Posterior cingulate gyrus (tissue), 11 donors: ENCODE measurements at regions not wholly inside any gene's neighbourhood (a gene's known extent, or its start where the extent isn't known, plus 50 kb on each side); places are given as distances from the start of the nearest gene placed in this dataset.

Source experiments
- DNase-seq, 10 donors: peaks; one replicate each; pipeline versions ENCODE4 v3.0.0 to v3.0.0-alpha.2; 2020 to 2021; ENCODE audit warnings: mixed read lengths in 3 of 10
- intact Hi-C: fragments of 100-400 bp; cut with DNase I; formaldehyde crosslinking; loops from one replicate; pipeline ENCODE4 v1.15.1; 2023

GRCh38 chr10:52438119-52438518 lies 124.0 kb downstream of the DKK1 start:
- DNase-seq, result no peak
- intact Hi-C loops, result no loop called here

DNA sequence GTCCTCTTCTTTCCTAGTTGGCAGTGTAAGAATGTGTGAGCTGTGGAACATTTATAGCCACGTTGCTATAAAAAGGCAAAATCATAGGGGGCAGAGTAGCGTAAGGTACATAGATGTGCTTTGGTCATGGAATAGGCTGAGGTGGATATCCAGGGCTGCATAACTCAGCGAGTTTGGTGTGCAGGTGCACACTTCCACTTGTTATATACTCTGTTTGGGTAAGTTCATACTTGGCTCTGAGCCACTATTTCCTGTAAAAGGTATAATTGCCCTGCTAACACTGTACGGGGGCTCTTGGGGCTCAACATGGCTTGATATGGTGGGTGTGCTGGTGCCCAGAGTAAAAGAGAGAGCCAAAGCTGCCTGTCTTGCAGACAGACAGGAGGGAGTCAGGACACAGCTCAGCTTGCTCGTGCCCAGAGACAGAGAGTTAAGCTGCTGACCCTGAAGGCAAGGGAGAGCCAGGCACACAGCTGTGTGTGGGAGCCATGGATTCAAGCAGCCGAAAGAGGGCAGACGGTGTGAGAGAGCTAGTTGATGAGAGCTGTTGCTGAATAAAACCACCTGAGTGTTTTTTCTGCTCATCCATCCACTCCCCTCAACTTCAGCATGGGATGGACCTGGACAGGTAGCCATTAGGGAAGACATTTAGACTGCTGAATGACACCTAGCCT lies 126.7 kb downstream of the DKK1 start:
- intact Hi-C loops, result no loop called here
- no peak for DNase-seq

DNA sequence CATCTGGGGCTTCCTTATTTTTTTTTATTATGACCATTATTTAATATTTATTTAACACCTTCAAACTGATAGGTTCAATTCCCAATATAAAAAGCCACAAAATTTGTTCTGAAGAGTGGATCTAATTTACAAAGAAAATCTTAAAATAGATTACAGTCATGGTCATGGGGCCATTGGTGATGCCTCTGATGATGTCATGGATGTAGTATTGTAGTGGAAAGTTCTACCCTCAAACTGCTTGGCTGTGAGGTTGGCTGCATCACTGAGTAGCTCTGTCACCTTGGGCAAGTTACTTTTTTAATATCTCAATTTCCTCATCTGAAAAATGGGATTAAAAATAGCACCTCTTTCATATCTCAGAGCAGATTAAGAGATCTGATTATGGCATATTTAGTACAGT lies 128.5 kb downstream of the DKK1 start:
- intact Hi-C loops, result no loop called here
- no peak for DNase-seq

DNA sequence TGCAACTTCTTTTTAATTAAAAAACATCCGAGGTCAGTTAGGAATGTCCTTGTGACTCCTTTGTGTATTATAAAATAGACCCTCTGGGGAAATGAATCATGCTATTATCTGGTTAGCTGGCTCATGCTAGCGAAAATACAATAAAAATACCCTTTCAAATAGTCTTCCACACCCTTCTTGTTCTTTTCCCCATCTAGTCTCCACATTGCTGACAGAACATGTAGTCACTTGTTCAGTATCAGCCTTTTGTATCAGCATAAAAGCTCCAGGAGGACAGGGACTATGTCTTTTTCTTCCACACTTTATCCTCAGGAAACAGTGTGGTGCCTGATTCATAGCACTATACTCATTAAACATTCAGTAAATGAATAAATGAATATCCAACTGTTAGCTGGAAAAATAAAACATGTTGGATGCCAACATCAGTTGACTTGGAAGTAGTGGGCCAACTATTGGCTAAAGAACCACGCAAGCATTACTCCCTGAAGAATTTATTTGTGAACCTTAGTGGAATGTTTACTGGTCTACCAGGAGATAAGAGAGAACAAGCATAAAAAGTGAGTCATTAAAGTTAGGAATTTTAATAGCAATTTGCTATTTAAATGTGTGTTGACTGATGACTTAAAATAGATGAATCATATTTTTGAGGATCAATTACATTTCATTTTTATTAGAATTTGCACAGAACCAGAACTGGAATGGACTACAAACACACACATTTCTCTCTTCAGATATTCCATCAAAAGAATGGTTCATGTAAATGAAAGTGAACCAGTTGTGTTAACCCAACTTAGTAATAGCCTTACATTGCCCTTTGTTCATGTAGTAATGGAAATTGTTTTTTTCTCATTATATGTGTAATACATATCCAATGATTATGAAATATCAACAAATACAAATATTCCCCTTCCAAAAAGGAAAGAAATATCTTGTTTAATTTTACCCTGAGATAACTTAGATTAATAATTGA lies 129.6 kb downstream of the DKK1 start:
- intact Hi-C loops, result no loop called here
- DNase-seq, result no peak

- DNase-seq, result no peak
- intact Hi-C loops, result no loop called here
Observed at GRCh38 chr10:52446391-52446790, 132.3 kb downstream of the DKK1 start.

GRCh38 chr10:52447931-52448353 lies 133.9 kb downstream of the DKK1 start:
- no peak for DNase-seq
- intact Hi-C loops, result no loop called here

- DNase-seq, result no peak
- intact Hi-C loops, result no loop called here
Observed at GRCh38 chr10:52450762-52451291, 136.7 kb downstream of the DKK1 start.

DNA sequence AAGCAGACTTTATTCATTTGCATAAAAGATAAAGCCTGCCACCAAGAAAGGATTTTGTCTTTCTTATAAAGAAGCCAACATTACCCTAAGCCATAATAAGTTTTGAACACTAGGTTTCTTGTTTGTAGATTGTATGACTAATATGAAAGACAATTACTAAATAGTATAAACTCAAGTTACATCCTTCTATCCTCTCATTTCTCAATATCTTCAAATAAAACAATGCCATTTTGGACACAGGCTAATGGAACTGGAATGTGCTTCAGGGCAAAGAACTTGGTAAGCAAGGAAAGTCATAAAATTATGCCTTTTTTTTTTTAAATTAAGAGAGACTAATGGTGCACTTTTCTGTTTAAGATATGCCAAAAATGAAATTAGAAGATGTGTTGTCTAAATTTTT lies 137.7 kb downstream of the DKK1 start:
- intact Hi-C loops, result no loop called here
- DNase-seq, result no peak

GRCh38 chr10:52452600-52453493 lies 138.8 kb downstream of the DKK1 start:
- DNase-seq, result no peak
- intact Hi-C loops, result no loop called here

GRCh38 chr10:52453501-52453900 lies 139.4 kb downstream of the DKK1 start:
- no peak for DNase-seq

GRCh38 chr10:52454491-52454890 lies 140.4 kb downstream of the DKK1 start:
- DNase-seq, result no peak
- intact Hi-C loops, result no loop called here

More at GRCh38 chr10:52453501-52453900, 139.4 kb downstream of the DKK1 start:
- intact Hi-C loops, result no loop called here

DNA sequence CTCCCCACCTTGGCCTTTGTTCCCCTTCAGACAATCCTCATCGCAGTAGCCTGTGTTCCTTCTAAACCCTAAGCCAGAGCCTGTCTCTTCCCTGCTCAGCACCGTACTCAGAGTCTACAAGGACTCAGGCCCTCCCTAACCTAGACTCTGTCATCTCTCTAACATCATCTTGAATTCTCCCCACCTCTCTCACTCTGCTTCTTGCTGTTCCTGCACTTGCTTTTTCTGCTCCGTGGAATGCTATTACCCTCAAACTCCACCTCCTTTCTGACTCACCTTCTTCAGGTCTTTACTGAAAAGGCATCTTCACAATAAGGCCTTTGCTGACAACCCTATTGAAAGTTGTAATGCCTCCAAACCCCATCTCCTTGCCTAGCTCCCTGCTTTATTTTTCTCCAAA lies 141.0 kb downstream of the DKK1 start:
- DNase-seq, result no peak
- intact Hi-C loops, result no loop called here

DNA sequence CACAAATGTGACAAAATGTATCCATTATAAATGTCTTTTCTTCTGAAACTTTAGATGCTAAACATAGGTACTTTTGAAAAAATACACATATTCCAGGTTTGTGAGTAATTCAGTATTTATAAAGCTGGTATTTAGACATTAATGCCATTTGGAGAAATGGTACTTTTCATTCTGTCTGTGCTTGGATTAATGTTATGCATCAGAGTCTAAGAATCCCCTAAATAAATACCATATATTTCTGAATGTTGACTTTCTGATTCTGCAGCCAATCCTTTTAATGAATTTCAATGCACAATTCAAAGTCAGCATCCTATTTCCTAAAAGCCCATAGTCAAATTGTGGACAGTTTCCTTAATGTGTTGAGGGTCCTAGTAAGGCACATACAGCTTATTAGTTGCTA lies 145.0 kb downstream of the DKK1 start:
- no peak for DNase-seq
- intact Hi-C loops, result no loop called here

GRCh38 chr10:52463826-52464225 lies 149.7 kb downstream of the DKK1 start:
- no peak for DNase-seq
- intact Hi-C loops, result no loop called here

- DNase-seq, result no peak
- intact Hi-C loops, result no loop called here
Observed at GRCh38 chr10:52464368-52465124, 150.5 kb downstream of the DKK1 start.

- no peak for DNase-seq
- intact Hi-C loops, result no loop called here
Observed at GRCh38 chr10:52465202-52465601, 151.1 kb downstream of the DKK1 start.

DNA sequence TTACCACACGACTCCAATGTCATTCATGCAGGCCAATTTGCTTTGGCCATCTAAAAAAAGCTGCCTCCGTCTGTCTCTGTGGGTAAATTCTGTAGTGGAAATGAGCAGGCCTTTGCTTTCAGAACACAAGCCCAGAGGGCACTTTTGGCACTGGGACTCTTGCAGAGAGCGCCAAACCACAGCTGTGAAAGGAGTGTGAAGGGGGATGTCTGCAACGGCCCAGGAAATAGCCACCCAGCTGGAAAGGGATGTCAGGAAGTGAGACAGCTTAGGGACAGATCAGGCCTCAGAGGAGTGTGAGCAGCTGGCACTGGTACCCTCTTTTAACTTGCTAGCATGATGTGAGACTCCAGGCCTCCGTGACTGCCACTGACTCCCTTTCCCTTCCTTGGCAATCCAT lies 152.4 kb downstream of the DKK1 start:
- intact Hi-C loops, result no loop called here
- peak in 3 of 10 donors; percentile 7 to 57 (median 38) for DNase-seq

- intact Hi-C loops, result no loop called here
- no peak for DNase-seq
Observed at GRCh38 chr10:52469970-52470705, 156.1 kb downstream of the DKK1 start.
